GM15510 (cell line): ENCODE measurements at regions not wholly inside any gene's neighbourhood (a gene's known extent, or its start where the extent isn't known, plus 50 kb on each side); places are given as distances from the start of the nearest gene placed in this dataset.

Experiments
- POLR2A ChIP-seq: IDR thresholded peaks from 3 replicates; pipeline ENCODE4 v1.6.1; 2011; ENCODE audit warnings: borderline replicate concordance; ENCODE audit not compliant: insufficient read length; ENCODE audit errors: extremely low read depth

- TF ChIP-seq POLR2A, result no peak
These were observed 921.1 kb downstream of the UQCRFS1 start for GRCh38 chr19:28291874-28292273.

GRCh38 chr19:28290963-28291657, 921.8 kb downstream of the UQCRFS1 start:
- TF ChIP-seq POLR2A, result no peak

DNA sequence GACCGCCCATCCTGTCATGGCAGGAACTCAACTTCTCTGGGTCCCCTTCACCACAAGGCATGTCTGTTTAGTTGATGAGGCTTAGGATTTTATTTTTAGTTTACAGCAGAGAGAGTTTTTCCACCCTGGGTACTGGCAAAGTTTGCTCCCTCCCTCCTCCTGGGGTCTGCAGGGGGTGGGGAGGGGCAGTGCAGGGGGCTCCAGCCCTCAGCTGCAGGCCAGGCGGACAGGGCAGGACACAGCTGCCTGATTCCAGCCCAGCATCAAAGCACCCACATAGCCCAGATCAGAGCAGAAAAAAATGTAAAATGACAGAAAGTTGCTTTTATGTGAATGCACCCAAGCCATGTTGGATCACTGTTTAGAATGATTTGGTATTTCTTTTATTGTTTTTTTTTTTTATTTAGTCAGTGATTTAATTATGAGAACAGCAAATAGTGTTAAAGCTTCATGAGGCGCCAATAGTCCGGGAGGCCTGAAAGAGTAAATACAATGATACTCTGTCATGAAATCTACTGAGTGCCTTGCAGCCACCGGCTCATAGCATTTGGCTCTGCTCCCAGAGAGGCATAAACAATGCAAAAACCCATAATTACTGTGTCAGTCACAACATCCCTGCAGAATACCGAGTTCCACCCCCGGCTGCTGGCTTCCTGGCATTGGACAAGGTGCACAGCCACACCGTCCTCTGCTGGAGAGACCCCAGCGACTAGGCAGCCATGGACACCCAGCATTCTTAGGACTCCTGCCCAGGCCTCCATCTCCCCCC, 923.5 kb downstream of the UQCRFS1 start:
- no peak for TF ChIP-seq POLR2A

DNA sequence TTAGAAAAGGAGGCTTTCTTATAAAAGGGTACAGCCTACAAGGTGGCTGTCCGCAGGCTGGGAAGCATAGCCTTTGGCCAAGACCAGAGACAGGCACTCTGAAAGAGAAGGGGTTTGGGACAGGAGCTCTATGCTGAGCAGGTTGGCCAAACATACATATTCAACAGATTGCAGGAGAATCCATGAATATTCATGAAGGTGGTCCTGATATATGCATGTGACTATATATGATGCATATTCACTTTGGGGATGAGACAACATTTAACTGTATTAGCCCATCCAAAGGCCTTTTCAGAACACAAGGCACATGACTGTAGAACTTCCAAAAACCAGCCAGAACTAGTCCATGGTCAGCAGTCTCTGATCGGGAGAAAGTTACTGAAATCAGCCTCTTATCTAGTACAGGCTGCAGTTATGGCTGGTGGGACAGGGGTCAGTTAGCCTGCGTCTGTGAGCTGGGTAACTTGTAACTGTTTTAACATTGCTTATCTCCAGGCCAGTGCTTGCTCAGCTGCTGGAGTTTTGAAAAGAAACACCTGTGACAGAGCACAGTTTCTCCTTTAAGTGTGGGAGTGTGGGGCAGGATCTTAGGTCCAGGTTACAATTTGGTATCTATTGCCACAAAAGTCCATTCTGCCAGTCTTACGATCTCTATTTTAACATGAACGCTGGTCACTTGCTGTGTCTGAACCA, 924.2 kb downstream of the UQCRFS1 start:
- TF ChIP-seq POLR2A, result no peak

DNA sequence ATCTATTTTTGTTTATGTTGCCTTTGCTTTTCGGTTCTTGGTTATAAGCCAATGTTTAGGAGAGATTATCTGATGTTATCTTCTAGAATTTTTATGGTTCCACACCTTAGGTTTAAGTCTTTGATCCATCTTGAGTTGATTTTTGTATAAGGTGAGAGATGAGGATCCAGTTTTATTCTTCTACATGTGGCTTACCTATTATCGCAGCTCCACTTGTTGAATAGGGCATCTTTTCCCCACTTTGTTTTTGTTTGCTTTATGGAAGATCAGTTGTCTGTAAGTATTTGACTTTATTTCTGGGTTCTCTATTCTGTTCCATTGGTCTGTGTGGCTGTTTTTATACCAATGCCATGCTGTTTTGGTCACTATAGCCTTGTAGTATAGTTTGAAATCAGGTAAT, 927.0 kb downstream of the UQCRFS1 start:
- no peak for TF ChIP-seq POLR2A

GRCh38 chr19:28285078-28285477, 927.9 kb downstream of the UQCRFS1 start:
- TF ChIP-seq POLR2A, result no peak

DNA sequence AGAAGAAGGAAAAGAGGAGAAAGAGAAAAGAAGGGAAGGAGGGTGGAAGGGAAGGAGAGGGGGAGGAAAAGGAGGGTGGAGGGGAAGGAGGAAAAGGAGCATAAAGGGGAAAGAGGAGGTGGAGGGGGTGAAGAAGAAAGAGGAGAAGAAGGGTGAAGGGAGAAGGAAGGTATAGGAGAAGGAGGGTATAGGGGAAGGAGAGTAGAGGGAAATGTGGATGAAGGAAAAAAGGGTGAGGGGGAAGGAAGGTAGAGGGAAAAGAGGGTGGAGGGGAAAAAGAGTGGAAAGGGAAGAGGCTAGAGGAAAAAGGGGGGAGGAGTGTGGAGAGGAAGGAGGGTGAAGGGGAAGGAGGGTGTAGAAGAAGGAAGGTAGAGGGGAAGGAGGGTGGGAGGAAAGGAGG, 928.6 kb downstream of the UQCRFS1 start:
- no peak for TF ChIP-seq POLR2A

DNA sequence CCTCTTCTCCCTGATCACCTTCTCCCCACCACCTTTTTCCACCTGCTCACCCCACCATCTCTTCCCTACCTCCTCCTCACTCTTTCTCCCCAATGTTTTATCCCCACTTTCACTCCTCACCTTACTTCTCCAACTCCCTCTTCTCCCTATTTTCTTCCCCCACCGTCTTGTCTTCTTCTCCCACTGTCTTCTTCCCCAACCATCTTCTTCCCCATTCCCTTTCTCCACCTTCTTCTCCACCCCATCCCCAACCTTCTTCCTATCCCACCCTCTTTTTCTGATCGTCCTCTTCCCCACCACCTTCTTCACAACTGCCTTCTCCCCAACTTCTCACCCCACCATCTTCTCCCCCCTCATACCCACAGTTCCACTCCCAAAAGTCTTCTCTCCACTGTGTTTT, 929.4 kb downstream of the UQCRFS1 start:
- TF ChIP-seq POLR2A, result no peak

- TF ChIP-seq POLR2A, result no peak
These were observed 931.3 kb downstream of the UQCRFS1 start for GRCh38 chr19:28281676-28282075.

DNA sequence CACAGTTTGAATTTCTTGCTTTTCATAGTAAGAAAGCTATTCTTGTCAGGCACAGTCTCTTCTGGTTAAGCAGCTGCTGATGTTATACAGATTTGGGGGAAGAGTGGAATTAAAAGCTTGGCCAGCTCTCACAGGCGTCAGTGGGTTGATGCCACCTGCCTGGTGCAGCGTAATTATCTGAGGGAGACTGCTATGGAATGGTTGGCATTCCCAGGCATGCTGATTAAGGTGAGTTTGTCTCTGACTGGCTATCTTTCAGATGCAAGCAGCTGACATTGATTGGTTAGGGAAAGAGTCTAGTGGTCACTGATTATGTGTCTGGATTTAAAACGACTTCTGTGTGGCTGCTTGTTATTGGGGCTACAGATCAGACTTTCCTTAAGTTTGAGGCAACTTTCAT, 948.4 kb downstream of the UQCRFS1 start:
- TF ChIP-seq POLR2A, result no peak

DNA sequence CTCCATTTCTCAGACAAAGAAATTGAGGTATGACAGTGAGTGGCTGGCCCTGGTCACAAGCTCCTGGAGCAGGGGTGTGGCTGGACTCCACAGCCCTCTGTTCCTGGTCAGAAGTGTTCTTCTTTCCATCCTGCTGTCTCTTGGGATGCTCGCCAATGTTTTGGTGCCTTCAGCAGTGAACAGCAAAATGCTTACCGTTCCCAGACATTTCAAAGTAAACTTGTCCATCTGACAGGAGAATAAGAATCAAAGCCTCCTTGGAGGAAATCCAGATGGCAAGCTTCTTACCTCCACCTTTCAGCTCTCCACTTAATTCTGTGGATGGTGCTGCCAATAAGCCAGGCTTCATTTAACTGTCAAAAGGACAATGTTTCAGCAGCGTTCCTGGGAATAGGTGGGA, 954.1 kb downstream of the UQCRFS1 start:
- no peak for TF ChIP-seq POLR2A

- TF ChIP-seq POLR2A, result no peak
These were observed 955.6 kb downstream of the UQCRFS1 start for GRCh38 chr19:28257396-28257795.

GRCh38 chr19:28247243-28247642, 965.7 kb downstream of the UQCRFS1 start:
- no peak for TF ChIP-seq POLR2A

DNA sequence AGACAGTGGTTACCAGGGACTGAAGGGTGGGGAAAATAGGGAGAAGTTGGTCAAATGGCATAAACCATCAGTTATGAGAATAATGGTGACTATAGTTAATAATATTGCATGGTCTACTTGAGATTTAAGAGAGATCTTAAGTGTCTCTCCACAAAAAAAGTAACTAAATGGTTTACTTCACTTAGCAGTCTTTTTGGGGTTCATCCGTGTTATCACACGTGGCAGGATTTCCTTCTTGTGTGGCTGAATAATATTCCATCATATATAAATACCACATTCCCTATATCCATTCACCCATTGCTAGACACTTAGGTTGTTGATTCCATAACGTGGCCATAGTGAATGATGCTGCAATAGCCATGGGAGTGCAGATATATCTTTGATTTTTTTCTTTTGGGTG, 967.0 kb downstream of the UQCRFS1 start:
- TF ChIP-seq POLR2A, result no peak

- TF ChIP-seq POLR2A, result no peak
These were observed 968.0 kb downstream of the UQCRFS1 start for GRCh38 chr19:28244966-28245365.
